Breast epithelium (tissue), 4 donors: ENCODE measurements at regions not wholly inside any gene's neighbourhood (a gene's known extent, or its start where the extent isn't known, plus 50 kb on each side); places are given as distances from the start of the nearest gene placed in this dataset.

Experiments used
- DNase-seq, 2 donors: peaks; one replicate each; pipeline ENCODE4 v3.0.0-alpha.2; 2019; ENCODE audit warnings: low spot score in 2 of 2
- H3K27ac ChIP-seq, 2 donors: fragments of 200-600 bp; sonication (generic) in 1 of 2; one replicate each; pipeline ENCODE4 v1.5.1; 2016 to 2019; ENCODE audit warnings: mild to moderate bottlenecking in 1 of 2
- H3K27me3 ChIP-seq, 2 donors: fragments of 200-600 bp; sonication (generic) in 1 of 2; one replicate each; pipeline versions ENCODE4 v1.5.1 to v1.6.0; 2017 to 2019; ENCODE audit warnings: control low read depth in 1 of 2, mild to moderate bottlenecking in 1 of 2
- H3K36me3 ChIP-seq: fragments of 200-600 bp; one replicate; pipeline ENCODE4 v1.5.1; 2019
- H3K4me1 ChIP-seq, 2 donors: fragments of 200-600 bp; sonication (generic); one replicate each; pipeline ENCODE4 v1.5.1; 2016 to 2019; ENCODE audit warnings: control low read depth in 1 of 2
- H3K4me3 ChIP-seq, 3 donors: fragments of 200-600 bp; sonication (generic); 1 replicate in 2 of 3; 2 replicates in 1 of 3; pipeline ENCODE4 v1.5.1; 2016 to 2019; ENCODE audit warnings: mild to moderate bottlenecking in 3 of 3, moderate library complexity in 2 of 3
- H3K9me3 ChIP-seq, 2 donors: fragments of 200-600 bp; sonication (generic) in 1 of 2; one replicate each; pipeline ENCODE4 v1.5.1; 2016 to 2019; ENCODE audit warnings: control low read depth in 1 of 2
- CTCF ChIP-seq, 3 donors: fragments of 450-650 bp; IDR thresholded peaks; one replicate each; pipeline ENCODE4 v1.5.1; 2016 to 2017; ENCODE audit warnings: antibody characterized with exemption in 3 of 3, mild to moderate bottlenecking in 3 of 3, moderate library complexity in 3 of 3
- POLR2A ChIP-seq: fragments of 450-650 bp; IDR thresholded peaks from one replicate; pipeline ENCODE4 v1.6.1; 2016; ENCODE audit warnings: antibody characterized with exemption, mild to moderate bottlenecking, moderate library complexity
- POLR2AphosphoS5 ChIP-seq, 3 donors: sonication (generic); formaldehyde crosslinking; IDR thresholded peaks; one replicate each; pipeline ENCODE4 v1.6.1; 2017; ENCODE audit warnings: antibody characterized with exemption in 3 of 3
- intact Hi-C: fragments of 100-400 bp; cut with DNase I; formaldehyde crosslinking; loops from one replicate; pipeline ENCODE4 v1.15.1; 2023; ENCODE audit warnings: low total_unique reads

- H3K4me3 ChIP-seq: no peak overlapping the region
- DNase-seq: peak in 1 of 2 donors; percentile 41
- intact Hi-C loops: no loop called here
- peaks cover 0 to 5% of the 10 kb centered on the region in 2 donors for H3K27me3 ChIP-seq
- H3K27ac ChIP-seq: no peak overlapping the region
- no peaks in the 10 kb centered on the region for H3K36me3 ChIP-seq
- TF ChIP-seq POLR2AphosphoS5 (IDR thresholded peaks at IDR 0.05): no peak
- TF ChIP-seq POLR2A: no peak
- no peak for TF ChIP-seq CTCF (IDR thresholded peaks at IDR 0.05)
- no peaks in the 10 kb centered on the region for H3K9me3 ChIP-seq
- H3K4me1 ChIP-seq: no peaks in the 10 kb centered on the region
Measured at GRCh38 chr6:167566711-167567141, 241.8 kb downstream of the TTLL2 start.

GRCh38 chr6:167567142-167568033 lies 242.5 kb downstream of the TTLL2 start:
- Histone ChIP-seq H3K4me3 (no peak overlapping the region), H3K27me3 (peaks cover 0 to 5% of the 10 kb centered on the region in 2 donors), H3K9me3 (no peaks in the 10 kb centered on the region), H3K4me1 (no peaks in the 10 kb centered on the region), H3K27ac (no peak overlapping the region), H3K36me3 (no peaks in the 10 kb centered on the region)
- intact Hi-C loops: no loop called here
- TF ChIP-seq POLR2AphosphoS5 (IDR thresholded peaks at IDR 0.05) (no peak), CTCF (IDR thresholded peaks at IDR 0.05) (no peak), POLR2A (no peak)
- peak in 1 of 2 donors; percentile 46 for DNase-seq

- Histone ChIP-seq H3K36me3 (no peaks in the 10 kb centered on the region), H3K4me3 (no peak overlapping the region), H3K4me1 (no peaks in the 10 kb centered on the region), H3K27ac (no peak overlapping the region), H3K9me3 (no peaks in the 10 kb centered on the region), H3K27me3 (peaks cover 0 to 5% of the 10 kb centered on the region in 2 donors)
- TF ChIP-seq CTCF (IDR thresholded peaks at IDR 0.05) (no peak), POLR2A (no peak), POLR2AphosphoS5 (IDR thresholded peaks at IDR 0.05) (no peak)
- DNase-seq: peak; percentile 9 to 11
- intact Hi-C loops: no loop called here
Measured at GRCh38 chr6:167568407-167569024, 243.6 kb downstream of the TTLL2 start.

GRCh38 chr6:167569041-167569805 lies 244.3 kb downstream of the TTLL2 start:
- no peak overlapping the region for H3K4me3 ChIP-seq
- no peaks in the 10 kb centered on the region for H3K4me1 ChIP-seq
- peak in 1 of 2 donors; percentile 27 for DNase-seq

More at GRCh38 chr6:167569041-167569805, 244.3 kb downstream of the TTLL2 start:
- no peak for TF ChIP-seq POLR2A
- no peak for TF ChIP-seq CTCF (IDR thresholded peaks at IDR 0.05)
- no peak for TF ChIP-seq POLR2AphosphoS5 (IDR thresholded peaks at IDR 0.05)
- Histone ChIP-seq H3K27ac (no peak overlapping the region), H3K27me3 (peaks cover 0 to 5% of the 10 kb centered on the region in 2 donors), H3K36me3 (no peaks in the 10 kb centered on the region), H3K9me3 (no peaks in the 10 kb centered on the region)
- intact Hi-C loops: no loop called here
